Stimulated activated CD4-positive, alpha-beta T cell treated with anti-CD3 and anti-CD28 coated beads, TNF-alpha, amount 100 ng/mL, for 24 hours (primary cell): ENCODE measurements at regions not wholly inside any gene's neighbourhood (a gene's known extent, or its start where the extent isn't known, plus 50 kb on each side); places are given as distances from the start of the nearest gene placed in this dataset.
"Not testable (repeated sequence)": the region's sequence is repeated elsewhere in the genome, so short reads cannot be mapped to it uniquely, and the experiment has no call there.

ENCODE experiments used
- DNase-seq, 3 experiments: peaks; one replicate each; pipeline ENCODE4 v3.0.0-alpha.2; 2020; ENCODE audit warnings: low read depth in 3 of 3

DNA sequence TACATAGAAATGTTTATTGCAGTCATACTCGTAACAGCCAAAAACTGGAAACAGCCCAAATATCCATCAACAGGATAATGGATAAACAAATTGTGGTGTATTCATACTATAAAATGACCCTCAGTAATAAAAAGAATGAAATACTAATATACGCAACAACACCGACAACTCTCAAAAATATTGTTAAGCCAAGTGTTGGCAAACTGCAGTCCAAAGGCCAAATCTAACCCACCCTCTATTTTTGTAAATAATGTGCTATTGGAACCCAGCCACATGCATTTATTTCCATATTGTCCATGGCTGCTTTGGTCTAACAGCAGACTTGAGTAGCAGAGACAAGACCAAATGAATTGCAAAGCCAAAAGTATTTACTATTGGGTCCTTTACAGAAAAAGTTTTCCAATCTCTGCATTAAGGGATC lies 151.0 kb downstream of the MREG start:
- no peak for DNase-seq

DNA sequence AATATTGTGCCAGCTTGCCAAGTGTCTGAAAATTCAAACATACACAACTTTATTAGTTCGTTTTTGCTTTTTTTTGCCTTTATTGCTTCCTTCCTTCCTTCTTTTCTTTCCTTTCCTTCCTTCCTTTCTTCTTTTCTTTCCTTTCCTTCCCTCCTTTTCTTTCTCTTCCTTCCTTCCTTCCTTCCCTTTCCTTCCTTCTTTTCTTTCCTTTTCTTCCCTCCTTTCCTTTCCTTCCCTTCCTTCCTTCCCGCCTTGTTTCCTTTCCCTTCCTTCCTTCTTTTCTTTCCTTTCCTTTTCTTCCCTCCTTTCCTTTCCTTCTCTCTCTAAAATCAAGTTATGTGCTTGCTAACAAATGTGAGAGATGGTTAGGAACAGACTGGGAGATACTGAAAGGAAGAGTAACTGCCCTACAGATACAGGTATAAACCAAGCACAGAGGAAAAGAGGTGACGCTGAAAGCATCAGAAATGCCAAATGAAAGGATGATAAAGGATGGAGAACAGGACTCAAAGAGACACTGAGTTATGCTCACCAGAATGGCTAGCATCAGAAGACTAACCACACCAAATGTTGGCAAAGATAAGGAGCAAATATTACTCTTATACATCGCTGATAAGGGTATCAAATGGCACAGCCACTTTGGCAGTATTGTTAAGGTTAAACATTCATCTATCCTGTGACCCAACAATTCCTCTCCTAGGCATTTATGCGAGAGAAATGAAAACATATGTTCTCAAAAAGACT lies 151.6 kb downstream of the MREG start:
- DNase-seq = no peak

DNA sequence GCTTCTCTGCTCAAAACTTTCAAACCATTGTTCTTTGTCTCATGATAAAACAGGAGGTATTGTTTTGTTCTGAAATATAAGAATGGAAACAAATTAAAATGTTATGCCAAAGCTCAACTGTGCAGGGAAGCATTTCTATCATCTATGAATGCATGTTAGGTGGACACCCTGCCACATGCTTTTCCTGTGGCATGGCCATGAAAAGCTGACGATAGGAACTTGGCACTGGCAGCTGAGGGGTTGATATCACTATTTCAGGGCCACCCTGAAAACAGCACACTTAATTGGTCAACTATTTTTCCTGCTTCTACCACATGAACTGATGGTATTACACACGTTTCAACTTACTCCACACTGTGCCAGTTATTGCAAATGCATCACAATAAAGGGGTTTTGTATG lies 157.3 kb downstream of the MREG start:
- DNase-seq = no peak

DNA sequence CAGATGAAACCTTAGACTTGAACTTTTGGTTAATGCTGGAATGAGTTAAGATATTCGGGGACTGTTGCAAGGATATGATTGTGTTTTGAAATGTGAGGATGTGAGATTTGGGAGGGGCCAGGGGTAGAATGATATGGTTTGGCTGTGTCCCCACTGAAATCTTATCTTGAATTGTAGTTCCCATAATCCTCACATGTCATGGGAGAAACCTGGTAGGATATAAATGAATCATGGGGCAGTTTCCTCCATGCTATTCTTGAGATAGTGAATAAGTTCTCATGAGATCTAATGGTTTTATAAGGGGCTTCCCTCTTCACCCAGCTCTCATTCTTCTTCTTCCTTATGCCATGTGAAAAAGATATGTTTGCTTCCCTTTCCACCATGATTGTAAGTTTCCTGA lies 158.0 kb downstream of the MREG start:
- not testable (repeated sequence) for DNase-seq

DNA sequence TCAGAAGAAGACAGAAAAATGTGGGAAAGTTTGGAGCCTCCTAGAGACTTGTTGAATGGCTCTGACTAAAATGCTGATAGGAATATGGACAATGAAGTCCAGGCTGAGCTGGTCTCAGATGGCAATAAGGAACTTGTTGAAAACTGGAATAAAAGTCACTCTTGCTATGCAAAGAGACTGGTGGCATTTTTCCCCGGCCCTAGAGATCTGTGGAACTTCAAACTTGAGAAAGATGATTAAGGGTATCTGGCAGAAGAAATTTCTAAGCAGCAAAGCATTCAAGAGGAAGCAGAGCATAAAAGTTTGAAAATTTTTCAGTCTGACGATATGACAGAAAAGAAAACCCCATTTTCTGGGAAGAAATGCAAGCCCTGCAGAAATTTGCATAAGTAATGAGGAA lies 159.3 kb downstream of the MREG start:
- no peak for DNase-seq

DNA sequence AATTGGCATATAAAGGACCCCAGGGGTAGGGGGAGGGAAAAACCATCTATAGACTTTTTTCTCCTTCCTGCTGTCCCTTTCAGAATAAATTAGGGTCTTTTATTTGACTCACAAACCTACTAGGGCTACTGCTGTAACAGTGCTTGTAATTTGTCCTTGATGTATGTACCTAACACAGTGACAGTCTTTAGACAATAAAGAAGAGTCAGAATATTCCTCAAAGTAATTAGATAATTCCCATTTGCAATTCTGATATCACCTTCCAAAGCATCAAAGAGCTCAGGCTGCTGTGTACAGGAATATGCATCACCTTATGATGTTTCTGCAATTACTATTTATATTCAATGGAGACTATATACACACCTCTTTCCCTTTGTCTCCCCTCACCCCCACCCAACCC lies 161.7 kb downstream of the MREG start:
- DNase-seq = no peak

DNA sequence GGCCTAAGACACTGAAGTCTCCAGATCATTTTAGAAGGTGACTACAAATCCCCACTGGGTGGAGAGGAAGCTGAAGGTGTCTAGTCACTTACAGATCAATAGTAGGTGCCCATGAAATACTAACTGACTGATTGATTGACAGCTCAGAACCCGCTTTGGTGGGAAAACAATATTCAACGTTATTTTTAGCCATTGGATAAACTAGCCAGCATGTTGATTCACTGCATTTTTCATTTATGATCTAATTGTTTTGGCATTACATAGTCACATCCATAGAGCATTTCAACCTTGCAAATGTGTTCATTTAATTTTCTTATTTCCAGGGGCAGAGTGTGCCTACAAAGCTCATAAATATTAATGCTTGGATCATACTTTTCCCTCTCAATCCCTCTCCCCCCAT lies 162.3 kb downstream of the MREG start:
- DNase-seq = no peak

DNA sequence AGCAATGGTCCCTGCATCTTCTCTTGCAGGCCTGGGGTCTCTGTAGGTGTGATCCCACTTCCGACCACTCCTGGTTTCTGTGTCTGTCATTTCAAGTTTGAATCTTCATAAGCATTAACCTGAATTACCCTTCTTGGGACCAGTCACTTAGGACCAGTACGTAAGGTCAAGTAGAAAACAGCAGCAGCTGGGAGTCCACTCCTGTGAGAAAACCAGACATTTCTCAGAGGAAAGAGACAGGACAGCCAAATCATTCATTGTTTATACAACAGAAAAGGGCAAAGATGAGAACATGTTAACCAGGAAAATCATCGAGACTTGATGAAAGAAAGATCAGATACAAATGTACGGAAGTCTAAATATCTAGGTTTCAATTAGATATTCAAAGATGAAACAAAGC lies 163.0 kb downstream of the MREG start:
- DNase-seq = no peak

DNA sequence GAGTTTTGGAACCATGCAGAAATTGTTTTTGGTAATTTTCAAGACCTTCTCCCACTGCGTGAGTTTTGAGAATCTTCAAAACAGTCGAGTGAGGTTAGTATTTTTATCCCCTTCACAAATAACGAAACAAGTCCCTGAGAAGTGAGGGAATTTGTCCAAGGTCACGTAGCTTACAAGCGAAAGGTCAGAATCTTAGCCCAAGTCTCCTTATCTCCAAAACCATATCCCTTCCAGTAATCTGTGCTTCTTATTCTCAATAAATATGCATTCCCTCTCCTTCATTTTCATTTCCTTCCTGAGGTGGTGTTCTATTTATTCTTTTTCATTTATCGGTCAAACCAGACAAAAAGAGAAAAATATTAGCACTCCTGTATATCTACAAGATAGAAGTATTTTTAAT lies 163.6 kb downstream of the MREG start:
- DNase-seq = no peak

DNA sequence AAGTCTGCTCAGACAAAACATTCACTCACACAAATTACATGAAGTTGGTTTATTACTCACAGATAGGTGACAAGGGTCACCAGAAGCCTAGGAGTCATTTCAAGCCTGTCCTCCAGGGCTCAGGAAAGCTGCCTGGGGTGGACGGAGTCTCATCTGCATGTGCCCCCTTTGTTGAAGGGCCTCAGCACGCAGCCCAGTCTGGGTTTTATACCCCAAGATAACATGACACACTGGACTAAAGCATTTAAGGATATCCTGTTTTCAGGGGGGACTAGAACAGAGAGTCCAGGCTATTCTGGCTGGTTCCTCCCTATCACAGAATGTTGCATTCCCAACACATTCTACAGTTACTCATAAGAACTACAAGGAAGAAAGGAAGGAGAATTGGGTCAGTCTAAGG lies 164.7 kb downstream of the MREG start:
- no peak for DNase-seq

DNA sequence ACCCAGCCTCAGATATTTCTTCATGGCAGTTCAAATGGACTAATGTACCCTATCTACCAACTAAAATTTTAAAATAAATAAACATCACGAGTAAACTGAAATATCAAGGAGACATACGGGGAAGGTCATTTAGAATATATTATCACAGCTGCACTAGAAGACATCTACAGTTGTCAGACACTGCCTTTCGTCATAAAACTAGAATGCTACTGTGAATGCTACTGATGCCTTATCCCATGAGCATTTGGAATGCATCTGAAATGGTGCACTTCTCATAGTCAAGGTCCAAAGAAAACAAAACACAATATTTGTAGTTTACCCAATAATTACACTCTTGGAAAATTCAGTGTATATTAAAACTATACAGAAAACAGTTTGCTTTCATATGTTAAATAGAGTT lies 165.2 kb downstream of the MREG start:
- DNase-seq = no peak

DNA sequence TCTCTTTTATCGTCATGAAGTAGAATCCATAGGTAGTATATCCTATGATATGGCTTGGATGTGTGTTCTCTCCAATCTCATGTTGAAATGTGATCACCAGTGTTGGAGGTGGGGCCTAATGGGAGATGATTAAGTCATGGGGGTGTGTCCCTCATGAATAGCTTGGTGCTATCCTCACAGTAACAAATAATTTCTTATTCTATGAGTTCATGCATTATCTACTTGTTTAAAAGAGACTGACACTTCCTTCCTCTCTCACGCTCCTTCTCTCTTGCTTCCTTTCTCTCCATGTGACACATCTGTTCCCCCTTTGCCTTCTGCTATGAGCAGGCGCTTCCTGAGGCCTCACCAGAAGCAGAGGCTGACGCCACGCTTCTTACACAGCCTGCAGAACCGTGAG lies 165.6 kb downstream of the MREG start:
- no peak for DNase-seq

DNA sequence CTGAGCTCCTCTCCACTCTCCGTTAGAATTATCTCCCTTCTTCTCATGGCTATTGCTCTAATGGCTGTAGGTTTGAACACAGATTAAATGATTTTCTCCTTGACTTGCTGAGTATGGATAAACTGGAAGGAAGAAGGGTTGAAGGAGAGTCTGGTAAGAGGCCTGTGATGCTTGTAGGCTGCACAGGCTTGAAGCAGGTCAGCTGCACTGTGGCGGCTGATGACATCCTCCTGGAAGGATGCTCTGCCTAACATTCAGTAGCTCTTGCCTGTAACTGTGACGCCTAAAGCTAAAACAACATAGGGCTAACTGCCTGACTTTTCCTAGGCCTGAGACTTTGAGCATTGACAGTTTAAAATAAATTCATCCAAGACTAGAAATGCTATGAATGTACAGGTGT lies 166.3 kb downstream of the MREG start:
- DNase-seq = no peak

DNA sequence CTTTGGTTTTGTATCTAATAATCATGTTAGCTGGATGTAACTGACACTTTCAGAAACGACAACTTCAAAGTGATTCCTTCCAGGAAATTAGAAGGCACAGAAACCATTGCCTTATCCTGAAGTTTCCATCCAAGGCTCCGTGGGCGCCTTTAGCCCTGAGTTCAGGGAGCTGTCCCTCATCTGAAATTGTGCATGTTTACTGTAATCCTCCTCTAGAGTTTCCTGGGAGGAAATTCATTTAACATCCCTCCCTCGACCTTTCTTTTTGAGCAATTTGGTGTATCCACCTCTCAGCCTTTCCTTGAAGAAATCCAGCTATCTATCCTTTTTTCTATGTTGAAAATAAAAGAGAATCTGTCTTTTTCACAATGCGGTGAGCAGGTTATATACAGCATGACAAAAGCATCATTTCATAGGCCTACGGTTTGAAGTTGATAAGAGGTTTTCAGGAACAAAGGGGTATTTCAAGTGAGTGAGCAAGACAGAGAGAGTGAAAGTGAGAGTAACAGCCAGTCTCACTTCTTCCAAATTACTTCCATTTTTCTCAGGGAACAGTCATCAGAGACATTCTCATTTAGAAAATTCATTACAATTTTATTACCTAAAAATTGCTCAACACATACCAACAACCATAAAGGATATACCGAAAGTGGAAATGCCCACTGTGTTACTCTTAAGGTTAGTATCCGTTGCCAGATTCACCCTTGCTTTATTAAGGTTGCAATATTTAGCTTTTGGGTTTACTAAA lies 167.3 kb downstream of the MREG start:
- DNase-seq = no peak

DNA sequence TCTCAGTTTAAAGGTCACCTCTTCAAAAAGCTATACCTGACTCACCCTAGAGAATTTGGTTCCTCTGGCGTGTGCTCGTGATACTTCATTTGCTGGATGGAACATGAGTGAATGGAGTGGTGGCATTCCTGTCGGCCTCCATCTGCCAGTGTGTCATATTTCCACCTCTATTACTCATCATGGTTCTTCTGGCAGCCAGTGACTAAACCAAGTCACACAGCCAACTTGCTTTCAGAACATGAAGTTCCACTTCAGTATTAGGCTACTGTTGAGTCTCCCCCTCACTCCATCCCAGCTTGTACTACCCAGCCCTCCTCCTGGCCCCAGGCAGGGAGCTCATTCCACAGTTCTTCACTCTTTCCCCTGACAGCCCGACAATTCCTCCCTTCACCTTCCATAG lies 169.8 kb downstream of the MREG start:
- DNase-seq = no peak

DNA sequence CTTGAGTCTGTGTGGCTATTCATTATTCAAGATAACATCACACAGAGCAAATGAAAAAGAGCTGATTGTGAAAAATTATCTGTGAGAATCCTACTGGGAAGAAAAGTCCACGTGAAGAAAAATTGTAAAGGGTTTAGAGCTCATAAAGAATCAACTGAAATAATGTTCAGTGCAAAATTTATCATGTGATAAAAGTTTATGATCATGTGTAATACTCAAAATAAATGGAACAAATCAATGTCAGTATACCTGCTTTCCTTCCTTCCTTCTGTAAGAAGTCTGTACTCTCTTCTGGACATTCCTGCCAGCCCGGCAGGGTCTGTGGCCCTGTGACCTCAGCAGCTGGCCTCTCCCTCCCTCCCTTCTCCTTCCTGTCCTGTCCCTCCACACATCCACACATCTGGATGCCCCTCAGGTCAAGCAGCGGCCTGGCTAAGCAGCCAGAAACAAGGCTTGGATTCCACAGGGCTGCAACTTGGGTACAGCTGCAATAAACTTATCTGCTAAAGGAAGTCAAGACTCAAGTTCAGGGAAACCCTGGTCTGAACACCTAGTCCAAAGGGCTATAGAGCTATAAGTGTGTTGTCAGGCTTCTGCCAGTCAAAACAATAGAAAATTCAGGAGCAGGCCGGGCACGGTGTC lies 172.1 kb downstream of the MREG start:
- no peak for DNase-seq

DNA sequence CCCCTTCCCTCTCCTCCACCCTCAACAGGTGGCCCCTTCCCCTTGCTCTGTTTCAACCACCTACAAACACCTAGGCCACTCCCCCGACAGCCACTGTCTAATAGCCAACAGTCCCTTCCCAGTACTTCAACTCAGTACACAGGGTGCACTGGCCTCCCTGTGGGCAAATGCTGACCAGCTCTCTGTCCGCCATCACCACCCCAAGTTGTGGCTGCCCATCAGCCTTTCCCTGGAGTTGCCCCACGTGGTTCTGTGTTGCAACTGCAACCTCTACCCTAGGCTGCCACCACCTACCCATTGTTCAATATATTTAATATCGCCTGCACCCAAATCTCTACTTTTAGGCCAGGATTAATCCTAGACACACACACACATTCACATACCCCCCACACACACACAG lies 173.5 kb downstream of the MREG start:
- DNase-seq = no peak

DNA sequence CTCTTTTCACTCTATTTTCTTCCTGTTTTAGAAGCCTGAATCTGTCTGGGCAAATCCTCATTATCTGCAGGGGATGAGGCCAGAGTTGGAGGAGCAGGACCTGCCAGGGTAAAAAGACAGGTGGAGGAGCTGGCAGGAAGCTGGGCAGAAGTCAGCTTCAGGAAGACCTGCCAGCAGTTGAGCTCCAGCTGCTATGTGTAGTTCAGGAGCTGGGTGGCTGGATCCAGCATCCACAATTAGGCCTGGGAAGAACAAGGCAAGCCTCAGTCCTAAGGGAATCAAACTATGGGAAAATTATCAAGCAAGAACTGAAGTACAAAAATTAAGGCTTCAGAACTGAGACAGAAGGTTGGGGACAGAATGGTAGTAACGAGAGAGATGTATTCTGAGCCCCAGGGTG lies 174.0 kb downstream of the MREG start:
- no peak for DNase-seq

DNA sequence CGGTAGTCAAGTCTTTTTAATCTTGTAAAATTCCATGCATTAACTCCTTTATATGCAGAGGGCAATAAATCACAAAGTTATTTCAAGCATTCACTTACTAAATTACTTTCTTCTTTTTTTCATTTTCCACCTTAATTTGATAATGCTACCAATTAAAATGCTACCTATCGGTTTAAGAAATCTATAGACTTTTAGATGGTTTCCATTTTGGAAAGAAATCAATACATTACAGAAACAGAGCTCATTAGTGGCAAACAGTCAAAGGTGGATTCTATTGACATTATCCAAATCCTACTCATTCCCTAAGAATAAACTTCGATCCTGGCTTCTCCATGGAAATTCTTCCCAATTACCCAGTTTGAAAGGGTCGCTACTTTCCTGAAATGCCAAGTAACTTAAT lies 176.5 kb downstream of the MREG start:
- no peak for DNase-seq

DNA sequence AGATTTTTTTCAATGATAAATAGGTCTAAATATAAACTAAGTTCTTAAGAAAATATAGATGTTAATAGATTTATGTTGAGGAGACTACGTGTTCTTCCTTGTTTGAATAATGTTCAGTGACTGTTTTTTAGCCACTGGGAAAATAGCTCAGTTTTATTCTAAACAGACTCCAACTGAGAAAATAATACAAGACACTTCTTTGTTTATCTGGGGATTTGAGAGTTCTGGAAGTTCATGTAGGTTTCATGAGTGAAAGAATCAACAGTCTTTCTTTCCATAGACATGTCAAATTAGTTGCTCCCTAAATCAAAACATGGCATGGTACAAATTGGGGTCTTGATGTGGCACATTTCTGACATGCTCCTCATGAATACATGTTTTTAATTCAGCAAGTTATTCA lies 177.7 kb downstream of the MREG start:
- DNase-seq = no peak

DNA sequence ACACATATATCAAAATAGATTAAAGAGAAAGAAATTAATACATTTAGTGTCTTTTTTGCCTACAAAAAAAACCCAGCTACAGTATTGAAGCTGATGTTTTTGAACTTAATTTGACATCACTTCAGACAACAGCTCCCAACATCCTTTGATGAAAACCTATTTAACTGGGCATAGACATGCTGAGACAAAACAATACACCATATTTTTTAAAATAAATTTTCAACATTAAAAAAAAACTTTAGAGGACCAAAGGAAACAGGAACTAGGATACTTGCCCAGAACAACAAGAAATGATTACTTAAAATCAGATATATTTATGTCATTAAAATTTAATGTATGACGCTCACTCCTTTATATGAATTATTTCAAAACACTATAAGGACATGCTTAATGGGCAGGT lies 178.1 kb downstream of the MREG start:
- DNase-seq = no peak

DNA sequence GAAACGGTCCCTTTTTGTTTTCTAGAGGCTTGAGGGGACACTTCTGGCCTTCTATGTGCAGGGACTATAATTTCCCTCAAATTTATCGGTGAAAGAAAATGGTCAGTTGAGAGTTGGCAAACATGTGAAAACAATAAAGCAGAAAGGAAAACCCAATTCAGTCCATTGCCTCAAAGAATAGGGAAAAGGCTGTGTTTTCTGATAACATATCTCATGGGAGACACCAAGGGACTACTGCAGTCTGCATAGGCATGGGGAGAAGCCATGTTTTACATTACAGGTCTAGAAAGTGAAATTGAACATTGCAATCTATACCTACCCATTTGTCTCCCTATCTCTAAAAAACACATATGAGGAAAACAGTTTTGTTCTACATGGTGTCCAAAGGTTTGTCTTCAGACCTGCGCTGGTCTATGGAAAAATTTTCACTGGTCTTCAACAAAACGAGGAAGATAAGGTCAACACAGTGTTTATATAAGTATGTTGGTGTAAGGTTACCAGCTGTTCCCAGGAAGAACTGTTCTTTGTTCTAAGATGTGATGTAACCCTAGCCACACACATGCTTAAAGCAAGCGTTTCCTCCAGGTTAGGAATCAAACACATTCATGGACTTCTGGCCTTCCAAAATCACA lies 179.7 kb downstream of the MREG start:
- no peak for DNase-seq

DNA sequence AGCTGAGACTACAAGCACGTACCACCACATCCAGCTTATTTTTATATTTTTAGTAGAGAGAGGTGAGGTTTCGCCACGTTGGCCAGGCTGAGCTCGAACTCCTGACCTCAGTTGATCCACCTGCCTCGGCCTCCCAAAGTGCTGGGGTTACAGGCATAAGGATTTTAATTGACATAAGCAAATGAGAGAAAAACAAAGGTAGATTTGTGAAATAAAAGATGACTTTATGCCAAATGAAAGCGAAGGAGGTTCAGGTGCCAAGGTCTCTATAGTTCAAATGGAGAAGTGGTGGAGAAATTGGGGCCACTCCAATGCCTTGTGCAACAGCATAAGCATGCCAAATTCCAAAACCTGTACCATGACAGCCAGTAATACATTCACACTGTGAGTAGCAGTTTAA lies 180.6 kb downstream of the MREG start:
- no peak for DNase-seq
